ENCODE measurements at regions not wholly inside any gene's neighbourhood (a gene's known extent, or its start where the extent isn't known, plus 50 kb on each side); places are given as distances from the start of the nearest gene placed in this dataset.

DNA sequence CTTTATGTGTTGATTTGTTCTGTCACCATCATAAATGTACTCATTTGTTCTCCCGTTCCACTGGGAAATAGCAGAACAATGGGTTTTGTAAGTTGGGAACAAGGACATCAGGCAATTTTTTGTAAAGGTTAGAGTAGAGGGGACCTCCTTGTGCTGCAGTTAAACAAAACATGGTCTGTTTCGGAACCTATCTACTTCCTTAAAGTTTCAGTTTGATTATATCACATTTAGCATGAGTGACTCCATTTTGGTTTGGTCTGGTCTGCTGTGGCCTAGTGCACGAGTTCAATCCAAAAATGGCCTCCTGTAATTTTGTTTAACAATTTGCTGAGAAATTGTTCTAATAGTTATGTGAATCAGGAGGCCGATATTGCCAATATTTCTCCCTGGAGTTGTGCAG is 372.7 kb downstream of the NUAK1 start:
- no peak for TF ChIP-seq TAF1 (IDR thresholded peaks at IDR 0.05; ENCODE audit: low read depth)
- no peak for TF ChIP-seq NFIC (IDR thresholded peaks at IDR 0.05)
- no peak for TF ChIP-seq EP300 (IDR thresholded peaks at IDR 0.05; ENCODE audit: borderline replicate concordance)
- TF ChIP-seq YY1 (IDR thresholded peaks at IDR 0.05; ENCODE audit: low read depth), result no peak
- TF ChIP-seq RAD21 (IDR thresholded peaks at IDR 0.05; ENCODE audit: low read depth), result no peak
- no peak for TF ChIP-seq CREB1 (IDR thresholded peaks at IDR 0.05; ENCODE audit: low read depth)
- TF ChIP-seq, protein P1, sequence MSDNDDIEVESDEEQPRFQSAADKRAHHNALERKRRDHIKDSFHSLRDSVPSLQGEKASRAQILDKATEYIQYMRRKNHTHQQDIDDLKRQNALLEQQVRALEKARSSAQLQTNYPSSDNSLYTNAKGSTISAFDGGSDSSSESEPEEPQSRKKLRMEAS (IDR thresholded peaks at IDR 0.05), result no peak
- TF ChIP-seq, protein P2, sequence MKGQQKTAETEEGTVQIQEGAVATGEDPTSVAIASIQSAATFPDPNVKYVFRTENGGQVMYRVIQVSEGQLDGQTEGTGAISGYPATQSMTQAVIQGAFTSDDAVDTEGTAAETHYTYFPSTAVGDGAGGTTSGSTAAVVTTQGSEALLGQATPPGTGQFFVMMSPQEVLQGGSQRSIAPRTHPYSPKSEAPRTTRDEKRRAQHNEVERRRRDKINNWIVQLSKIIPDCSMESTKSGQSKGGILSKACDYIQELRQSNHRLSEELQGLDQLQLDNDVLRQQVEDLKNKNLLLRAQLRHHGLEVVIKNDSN (IDR thresholded peaks at IDR 0.05), result no peak
